GM23338 (cell line): ENCODE measurements at regions not wholly inside any gene's neighbourhood (a gene's known extent, or its start where the extent isn't known, plus 50 kb on each side); places are given as distances from the start of the nearest gene placed in this dataset.

ENCODE experiments used
- CREB1 ChIP-seq: fragments of 250-450 bp; sonication (Bioruptor Pico); IDR thresholded peaks from 2 replicates; pipeline ENCODE4 v1.5.0; 2020; ENCODE audit warnings: low read depth, mild to moderate bottlenecking, moderate library complexity
- EZH2 ChIP-seq: fragments of 200-600 bp; sonication (generic); IDR thresholded peaks from one replicate; pipeline ENCODE4 v1.8.0; 2017; ENCODE audit warnings: antibody characterized with exemption, mild to moderate bottlenecking, low read depth; ENCODE audit not compliant: unreplicated experiment
- EZH2phosphoT487 ChIP-seq: fragments of 200-600 bp; sonication (generic); IDR thresholded peaks from one replicate; pipeline ENCODE4 v1.8.1; 2018; ENCODE audit warnings: antibody characterized with exemption; ENCODE audit not compliant: unreplicated experiment
- JUNB ChIP-seq: IDR thresholded peaks from one replicate; pipeline ENCODE4 v1.6.1; 2016; ENCODE audit warnings: antibody characterized with exemption; ENCODE audit not compliant: unreplicated experiment
- NANOG ChIP-seq: IDR thresholded peaks from 2 replicates; pipeline ENCODE4 v1.6.1; 2016; ENCODE audit warnings: antibody characterized with exemption, borderline replicate concordance
- POLR2AphosphoS5 ChIP-seq: IDR thresholded peaks from 2 replicates; pipeline ENCODE4 v1.6.1; 2016; ENCODE audit warnings: antibody characterized with exemption, low read depth
- STAT1 ChIP-seq: IDR thresholded peaks from one replicate; pipeline ENCODE4 v1.6.1; 2016; ENCODE audit warnings: antibody characterized with exemption; ENCODE audit not compliant: unreplicated experiment
- ZNF114 ChIP-seq: fragments of 250-450 bp; sonication (Bioruptor Pico); IDR thresholded peaks from 2 replicates; pipeline ENCODE4 v1.5.0; 2020; ENCODE audit warnings: mild to moderate bottlenecking, moderate library complexity
- ZNF462 ChIP-seq: fragments of 250-450 bp; sonication (Bioruptor Pico); IDR thresholded peaks from 2 replicates; pipeline ENCODE4 v1.5.0; 2020; ENCODE audit warnings: mild to moderate bottlenecking, moderate library complexity
- TF ChIP-seq, protein P1 (sequence below), 2 experiments: fragments of 200-600 bp in 1 of 2; sonication (generic) in 1 of 2; conservative IDR thresholded peaks; 2 replicates each; pipeline versions ENCODE4 v1.5.1 to v1.6.1; 2016 to 2017; ENCODE audit warnings: antibody characterized with exemption in 2 of 2, low read depth in 2 of 2, mild to moderate bottlenecking in 2 of 2, moderate library complexity in 1 of 2
- TF ChIP-seq, protein P2 (sequence below): IDR thresholded peaks from 2 replicates; pipeline ENCODE4 v1.6.1; 2016; ENCODE audit warnings: antibody characterized with exemption
- TF ChIP-seq, protein P3 (sequence below): IDR thresholded peaks from one replicate; pipeline ENCODE4 v1.6.1; 2018; ENCODE audit warnings: antibody characterized with exemption; ENCODE audit not compliant: unreplicated experiment

- TF ChIP-seq, protein P1, sequence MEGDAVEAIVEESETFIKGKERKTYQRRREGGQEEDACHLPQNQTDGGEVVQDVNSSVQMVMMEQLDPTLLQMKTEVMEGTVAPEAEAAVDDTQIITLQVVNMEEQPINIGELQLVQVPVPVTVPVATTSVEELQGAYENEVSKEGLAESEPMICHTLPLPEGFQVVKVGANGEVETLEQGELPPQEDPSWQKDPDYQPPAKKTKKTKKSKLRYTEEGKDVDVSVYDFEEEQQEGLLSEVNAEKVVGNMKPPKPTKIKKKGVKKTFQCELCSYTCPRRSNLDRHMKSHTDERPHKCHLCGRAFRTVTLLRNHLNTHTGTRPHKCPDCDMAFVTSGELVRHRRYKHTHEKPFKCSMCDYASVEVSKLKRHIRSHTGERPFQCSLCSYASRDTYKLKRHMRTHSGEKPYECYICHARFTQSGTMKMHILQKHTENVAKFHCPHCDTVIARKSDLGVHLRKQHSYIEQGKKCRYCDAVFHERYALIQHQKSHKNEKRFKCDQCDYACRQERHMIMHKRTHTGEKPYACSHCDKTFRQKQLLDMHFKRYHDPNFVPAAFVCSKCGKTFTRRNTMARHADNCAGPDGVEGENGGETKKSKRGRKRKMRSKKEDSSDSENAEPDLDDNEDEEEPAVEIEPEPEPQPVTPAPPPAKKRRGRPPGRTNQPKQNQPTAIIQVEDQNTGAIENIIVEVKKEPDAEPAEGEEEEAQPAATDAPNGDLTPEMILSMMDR (conservative IDR thresholded peaks at IDR 0.05; ENCODE audit: low read depth in 2 of 2), result no peak
- no peak for TF ChIP-seq CREB1 (CRISPR knock-in tag)
- TF ChIP-seq POLR2AphosphoS5, result no peak
- no peak for TF ChIP-seq ZNF462 (CRISPR knock-in tag)
- TF ChIP-seq, protein P2, sequence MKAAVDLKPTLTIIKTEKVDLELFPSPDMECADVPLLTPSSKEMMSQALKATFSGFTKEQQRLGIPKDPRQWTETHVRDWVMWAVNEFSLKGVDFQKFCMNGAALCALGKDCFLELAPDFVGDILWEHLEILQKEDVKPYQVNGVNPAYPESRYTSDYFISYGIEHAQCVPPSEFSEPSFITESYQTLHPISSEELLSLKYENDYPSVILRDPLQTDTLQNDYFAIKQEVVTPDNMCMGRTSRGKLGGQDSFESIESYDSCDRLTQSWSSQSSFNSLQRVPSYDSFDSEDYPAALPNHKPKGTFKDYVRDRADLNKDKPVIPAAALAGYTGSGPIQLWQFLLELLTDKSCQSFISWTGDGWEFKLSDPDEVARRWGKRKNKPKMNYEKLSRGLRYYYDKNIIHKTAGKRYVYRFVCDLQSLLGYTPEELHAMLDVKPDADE, result no peak
- TF ChIP-seq EZH2phosphoT487, result no peak
- no peak for TF ChIP-seq JUNB
- no peak for TF ChIP-seq STAT1
- TF ChIP-seq EZH2, result no peak
- TF ChIP-seq, protein P3, sequence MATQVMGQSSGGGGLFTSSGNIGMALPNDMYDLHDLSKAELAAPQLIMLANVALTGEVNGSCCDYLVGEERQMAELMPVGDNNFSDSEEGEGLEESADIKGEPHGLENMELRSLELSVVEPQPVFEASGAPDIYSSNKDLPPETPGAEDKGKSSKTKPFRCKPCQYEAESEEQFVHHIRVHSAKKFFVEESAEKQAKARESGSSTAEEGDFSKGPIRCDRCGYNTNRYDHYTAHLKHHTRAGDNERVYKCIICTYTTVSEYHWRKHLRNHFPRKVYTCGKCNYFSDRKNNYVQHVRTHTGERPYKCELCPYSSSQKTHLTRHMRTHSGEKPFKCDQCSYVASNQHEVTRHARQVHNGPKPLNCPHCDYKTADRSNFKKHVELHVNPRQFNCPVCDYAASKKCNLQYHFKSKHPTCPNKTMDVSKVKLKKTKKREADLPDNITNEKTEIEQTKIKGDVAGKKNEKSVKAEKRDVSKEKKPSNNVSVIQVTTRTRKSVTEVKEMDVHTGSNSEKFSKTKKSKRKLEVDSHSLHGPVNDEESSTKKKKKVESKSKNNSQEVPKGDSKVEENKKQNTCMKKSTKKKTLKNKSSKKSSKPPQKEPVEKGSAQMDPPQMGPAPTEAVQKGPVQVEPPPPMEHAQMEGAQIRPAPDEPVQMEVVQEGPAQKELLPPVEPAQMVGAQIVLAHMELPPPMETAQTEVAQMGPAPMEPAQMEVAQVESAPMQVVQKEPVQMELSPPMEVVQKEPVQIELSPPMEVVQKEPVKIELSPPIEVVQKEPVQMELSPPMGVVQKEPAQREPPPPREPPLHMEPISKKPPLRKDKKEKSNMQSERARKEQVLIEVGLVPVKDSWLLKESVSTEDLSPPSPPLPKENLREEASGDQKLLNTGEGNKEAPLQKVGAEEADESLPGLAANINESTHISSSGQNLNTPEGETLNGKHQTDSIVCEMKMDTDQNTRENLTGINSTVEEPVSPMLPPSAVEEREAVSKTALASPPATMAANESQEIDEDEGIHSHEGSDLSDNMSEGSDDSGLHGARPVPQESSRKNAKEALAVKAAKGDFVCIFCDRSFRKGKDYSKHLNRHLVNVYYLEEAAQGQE, result no peak
- no peak for TF ChIP-seq ZNF114 (CRISPR knock-in tag)
- no peak for TF ChIP-seq NANOG
Measured at GRCh38 chr6:103554911-103555310, 1304.8 kb downstream of the HACE1 start.
